Suppressor macrophage treated with lipopolysaccharide for 1 hour (primary cell): ENCODE measurements at regions not wholly inside any gene's neighbourhood (a gene's known extent, or its start where the extent isn't known, plus 50 kb on each side); places are given as distances from the start of the nearest gene placed in this dataset.
A peak's percentile ranks its signal among the peaks of the same experiment; 100 is the strongest.
"Not testable (repeated sequence)": the region's sequence is repeated elsewhere in the genome, so short reads cannot be mapped to it uniquely, and the experiment has no call there.

Experiments used
- DNase-seq, 3 donors: peaks; one replicate each; pipeline ENCODE4 v3.0.0-alpha.2; 2020 to 2022

DNA sequence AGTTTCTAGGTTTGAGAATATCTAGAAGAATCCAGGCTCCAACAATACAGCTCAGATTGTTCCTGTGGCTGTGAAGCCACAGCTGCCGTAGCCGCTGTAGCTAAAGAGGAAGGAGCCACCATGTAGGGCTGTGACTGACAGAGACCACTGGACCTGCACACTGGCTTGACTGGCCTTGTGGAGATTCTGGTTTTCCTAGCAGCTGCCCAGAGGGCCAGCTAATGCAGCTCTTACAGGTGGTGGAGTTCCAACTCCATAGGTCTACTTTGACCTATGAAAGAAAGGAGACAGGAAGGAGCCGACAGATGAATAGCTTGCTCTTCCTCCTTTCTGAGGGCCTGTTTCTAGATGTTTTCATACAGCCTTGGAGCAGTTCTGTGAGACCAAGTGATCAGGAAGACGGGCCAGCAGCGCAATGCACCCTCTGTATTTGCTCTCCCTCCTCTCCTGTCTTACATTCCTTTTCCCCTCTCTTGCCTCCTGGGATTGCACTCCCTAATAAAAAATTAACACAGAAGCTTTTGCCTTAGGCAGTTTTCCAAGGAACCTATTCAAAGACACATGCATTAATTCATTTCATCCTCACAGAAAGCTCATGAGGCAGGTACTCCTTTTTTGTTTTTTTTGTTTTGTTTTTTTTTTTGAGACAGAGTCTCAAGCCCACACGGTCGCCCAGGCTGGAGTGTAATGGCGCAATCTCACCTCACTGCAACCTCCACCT lies 51.8 kb upstream of the MYB start:
- DNase-seq = peak in 2 of 3 donors; percentile 21 to 27

DNA sequence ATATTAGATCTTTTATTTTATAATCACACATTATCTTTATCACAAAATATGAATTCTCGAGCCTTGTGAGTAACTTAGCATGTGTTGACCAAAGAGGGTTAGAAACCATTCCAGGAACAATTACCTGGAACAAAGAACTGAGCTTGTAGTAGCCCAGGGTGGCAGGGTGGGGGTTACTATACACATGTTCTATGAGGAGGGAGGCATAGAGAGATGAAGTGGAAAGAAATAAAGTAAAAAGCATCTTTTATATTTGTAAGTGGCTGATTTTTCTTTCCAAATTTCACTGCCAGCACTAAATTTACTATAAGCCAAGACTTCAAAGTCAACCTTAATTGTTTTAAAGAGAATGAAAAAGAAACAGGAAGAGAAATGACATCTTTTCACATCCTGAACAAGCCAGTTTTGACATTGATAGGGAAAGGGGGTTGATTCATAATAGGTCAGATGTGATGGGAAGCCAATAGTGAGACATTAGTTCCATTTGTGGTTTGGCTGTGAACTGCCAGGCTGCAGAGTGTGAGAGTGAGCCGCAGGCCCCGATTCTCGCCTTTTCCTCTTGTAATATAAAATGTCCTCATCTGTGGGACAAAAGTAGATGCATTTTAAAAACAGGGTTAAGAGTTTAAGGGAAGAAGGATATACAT lies 52.7 kb upstream of the MYB start:
- DNase-seq = peak in 1 of 3 donors; percentile 38

DNA sequence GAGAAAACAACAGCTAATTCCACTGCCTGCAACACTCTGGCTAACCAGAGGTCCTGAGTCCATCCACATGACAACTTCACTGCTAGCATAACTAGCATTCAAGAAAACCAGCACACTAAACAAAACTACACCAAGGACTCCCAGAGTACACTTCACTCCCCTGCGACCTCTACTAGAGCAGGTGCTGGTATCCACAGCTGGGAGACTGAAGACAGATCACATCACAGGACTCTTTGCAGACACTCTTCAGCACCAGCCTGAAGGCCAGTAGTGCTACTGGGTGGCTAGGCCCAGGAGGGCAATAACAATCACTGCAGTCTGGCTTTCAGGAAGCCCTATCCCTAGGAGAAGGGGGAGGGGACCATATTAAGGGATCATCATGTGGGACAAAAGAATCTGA lies 54.4 kb upstream of the MYB start:
- no peak for DNase-seq

DNA sequence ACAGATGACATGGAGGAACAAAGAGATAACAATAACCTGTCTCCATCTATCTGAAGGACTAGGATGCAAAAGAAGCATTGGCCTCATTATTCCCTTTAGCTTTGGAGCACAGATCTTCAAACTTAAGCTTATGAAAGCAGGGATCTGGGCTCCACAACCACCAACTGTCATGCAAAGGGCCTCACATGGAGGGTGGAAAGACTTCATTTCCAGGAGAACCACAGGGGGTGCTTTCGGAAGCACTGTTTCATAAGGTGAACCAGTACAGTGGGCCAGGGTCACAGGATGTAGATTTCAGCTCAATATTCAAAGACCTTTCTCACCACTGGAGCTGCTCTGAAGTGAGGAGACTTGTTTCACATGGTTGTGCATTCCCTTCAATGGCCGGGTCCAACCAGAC lies 55.1 kb upstream of the MYB start:
- no peak for DNase-seq

DNA sequence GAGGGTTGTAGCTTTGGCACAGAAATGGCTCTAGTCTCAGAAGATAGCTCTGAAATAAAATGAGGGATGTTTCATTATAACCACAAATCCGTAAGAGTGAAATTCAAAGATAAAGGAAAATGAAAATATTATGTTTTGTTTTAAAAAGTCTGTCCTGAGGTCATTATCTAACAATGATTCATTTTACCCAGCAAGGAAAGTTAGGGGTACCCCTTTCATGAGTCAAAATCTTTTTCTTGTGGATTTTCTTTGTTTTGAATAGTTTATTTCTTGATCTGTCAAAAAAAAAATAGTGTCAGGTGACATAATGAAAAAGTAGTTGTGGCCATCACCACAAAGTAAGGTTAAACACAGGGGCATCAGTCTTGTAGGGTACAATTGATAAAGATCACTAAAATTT lies 59.7 kb upstream of the MYB start:
- no peak for DNase-seq

DNA sequence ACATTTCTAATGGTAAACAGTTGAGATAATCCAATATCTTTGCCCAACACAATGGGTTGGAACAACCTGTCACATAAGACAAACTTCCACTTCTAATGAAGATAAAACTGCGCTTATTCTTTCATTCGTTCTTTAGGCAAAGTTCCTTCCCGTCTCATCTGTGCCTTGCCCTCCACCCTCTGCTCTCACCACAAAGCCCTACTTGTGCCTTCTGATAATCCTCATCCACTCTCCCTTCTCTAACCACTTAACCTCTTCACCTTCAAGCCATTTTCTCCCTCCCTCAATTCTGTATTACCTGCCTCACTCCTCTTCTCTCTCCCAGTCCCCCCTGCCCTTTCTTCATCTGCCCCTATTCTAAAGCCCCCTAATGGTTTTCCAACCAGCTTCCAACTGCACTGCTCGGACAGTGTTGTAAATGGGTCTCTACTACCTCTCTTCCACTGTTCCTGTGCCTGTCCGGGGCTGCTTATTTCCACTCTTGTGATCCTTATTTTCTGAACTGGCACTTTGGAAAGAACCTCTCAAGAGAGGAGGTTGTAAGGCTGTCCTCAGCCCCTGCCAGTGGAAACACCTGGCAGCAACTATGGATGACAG lies 62.9 kb upstream of the MYB start:
- DNase-seq = no peak

DNA sequence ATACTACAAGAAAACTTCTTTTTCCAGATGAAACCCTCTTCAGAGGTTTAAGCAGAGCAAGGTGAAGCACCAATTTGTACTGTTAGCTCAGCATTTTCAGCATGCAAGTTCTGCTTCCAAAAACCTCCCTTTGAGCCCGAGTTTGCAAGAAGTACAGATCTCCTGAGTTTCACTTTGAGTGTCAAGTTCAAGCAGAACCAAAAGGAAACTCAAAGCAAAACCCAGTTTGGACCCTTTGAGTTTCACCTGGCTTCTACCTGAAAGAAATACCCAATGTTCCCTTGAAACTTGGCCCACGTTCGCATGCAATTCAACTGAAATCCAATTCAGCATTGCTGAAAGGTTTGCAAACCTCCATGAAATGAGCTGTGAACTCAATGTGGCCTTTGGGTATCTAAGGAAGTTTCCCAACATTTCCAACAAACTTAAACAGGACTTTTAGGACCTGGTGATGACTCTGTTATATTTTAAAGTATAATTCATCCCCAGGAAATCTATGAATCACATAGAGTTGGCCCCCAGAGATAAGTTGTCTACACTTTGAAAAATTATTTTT lies 62.9 kb upstream of the HBS1L start:
- DNase-seq = no peak

DNA sequence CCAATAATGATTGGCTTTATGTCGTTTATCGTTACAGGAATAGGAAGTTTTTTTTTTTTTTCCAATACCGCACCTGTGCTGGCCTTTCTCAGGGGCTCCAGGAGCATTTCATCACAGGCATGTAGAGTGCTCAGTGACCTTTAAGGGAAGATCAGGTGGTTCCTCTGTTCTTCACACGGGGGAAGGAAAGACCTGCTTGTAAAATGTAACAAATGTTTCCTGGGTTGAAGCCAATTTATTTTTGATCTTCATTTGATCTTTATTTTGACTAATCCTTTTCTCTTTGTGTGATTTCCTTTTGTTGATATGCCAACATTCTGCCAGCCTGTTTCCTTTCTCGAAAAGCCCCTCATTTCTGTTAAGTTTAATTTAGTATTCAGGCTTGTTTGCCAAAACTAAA lies 61.9 kb upstream of the HBS1L start:
- no peak for DNase-seq

DNA sequence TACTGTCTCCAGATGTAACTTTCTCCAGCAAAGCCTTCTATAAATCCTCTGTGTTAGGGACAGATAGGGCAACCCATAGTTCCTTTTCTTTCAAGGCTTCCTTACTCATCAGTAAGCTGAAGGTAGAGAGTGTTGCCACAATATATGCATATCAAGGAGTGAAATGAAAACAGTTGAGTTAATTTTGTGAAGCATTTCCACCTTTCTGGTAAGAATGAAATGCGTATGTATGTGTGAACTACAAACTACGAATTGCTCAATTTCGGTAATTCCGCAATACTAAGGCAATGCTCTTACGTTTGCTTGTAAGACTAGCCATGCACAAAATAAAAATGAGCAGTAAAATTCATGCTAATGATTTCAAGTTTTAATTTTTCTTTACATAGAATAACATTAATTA lies 61.2 kb upstream of the HBS1L start:
- peak; percentile 63 to 82 (median 81) for DNase-seq

DNA sequence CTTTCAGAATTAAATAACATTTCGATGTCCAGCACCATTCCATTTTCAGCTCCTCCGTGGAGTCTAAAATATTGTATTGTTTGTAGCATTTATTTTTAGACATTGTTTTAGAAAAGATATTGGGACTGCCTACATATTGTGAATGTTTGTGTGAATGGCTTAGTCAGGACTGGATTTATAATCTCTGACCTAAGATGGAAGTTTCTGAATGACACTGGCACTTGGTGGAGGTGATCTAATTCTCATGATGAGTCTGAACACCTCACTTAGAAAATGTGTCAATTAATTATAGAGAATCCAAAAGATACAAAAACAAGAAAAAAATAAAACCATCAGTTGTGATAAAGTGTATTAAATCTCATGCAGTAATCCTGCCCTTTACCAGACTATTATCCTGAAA lies 60.8 kb upstream of the HBS1L start:
- peak in 1 of 3 donors; percentile 31 for DNase-seq

DNA sequence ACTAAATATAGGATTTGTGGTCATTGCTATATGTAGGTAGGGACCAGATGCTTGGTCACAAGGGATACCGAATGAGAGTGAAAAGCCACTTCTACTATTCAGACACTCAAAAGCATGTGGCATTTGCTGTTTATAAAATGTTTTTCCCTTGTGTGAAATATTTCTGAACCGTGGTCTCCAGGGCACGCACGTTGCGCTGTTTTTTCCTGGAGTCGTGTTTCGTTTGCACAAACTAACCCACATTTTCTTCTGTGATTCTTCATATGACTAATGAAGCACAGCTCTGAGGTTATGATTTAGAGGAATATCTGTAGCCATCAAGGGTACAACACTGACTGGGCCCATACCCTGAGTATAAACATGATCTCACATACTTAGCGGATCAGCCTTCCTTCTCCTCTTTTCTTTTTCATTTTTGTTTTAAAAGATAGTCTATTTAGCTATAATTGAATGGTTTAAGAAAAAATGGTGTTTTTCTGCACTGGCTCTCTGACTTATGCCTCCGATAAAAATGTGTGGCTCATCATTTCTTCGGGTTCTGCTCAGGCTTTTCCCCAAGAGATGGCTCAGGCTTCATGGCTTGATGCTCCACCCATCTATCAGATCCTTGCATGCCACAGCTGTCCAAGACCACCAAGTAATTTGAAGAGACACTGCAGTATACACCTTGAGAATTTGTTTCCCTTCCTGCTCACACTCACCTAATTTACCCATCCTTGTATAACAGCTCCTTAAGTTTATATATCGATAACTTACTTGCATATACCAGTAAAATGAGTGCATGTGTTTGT lies 59.9 kb upstream of the HBS1L start:
- DNase-seq = no peak

DNA sequence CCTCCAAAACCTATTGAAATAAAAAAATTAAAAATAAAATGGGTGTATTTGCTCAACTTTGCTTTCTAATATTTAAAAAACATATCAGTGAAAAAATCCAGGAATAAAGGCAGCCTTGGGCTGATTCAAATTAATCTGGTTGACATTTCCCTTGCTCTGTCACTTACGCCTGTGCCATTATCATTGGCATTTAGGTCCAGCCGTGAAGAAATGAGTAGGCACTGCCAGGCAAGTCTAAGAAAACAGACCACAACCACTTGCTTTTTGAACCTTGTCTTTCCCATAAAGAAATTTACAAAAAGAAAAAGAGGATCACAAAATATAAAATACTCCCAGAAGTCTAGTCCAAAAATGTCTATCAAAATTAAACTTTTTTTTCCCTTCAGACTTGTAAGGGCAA lies 59.2 kb upstream of the HBS1L start:
- no peak for DNase-seq

DNA sequence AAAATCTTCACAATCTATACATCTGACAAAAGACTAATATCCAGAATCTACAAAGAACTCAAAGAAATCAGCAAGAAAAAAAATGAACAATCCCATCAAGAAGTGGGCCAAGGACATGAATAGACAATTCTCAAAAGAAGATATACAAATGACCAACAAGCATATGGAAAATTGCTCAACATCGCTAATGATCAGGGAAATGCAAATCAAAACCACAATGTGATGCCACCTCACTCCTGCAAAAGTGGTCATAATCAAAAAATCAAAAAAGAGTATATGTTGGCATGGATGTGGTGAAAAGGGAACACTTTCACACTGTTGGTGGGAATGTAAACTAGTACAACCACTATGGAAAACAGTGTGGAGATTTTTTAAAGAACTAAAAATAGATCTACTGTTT lies 58.3 kb upstream of the HBS1L start:
- DNase-seq = not testable (repeated sequence)

DNA sequence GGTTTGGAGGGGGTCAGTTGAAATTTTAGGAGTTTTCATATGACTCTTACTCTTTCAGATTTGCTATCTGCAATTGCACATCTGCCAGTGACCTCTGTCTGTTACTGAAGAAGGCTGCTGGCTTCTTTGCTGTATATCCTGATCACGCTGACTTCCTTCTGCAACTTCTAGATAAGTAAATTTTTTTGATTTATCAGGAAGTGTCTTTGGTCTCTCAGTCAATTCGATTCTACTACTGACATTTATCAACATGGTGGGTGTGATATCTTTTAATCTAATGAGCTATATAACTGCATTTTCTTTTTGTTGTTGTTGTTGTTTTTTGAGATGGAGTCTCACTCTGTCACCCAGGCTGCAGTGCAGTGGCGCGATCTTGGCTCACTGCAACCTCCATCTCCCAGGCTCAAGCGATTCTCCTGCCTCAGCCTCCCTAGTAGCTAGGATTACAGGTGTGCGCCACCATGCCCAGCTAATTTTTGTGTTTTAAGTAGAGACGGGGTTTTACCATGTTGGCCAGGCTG lies 55.7 kb upstream of the HBS1L start:
- not testable (repeated sequence) for DNase-seq

DNA sequence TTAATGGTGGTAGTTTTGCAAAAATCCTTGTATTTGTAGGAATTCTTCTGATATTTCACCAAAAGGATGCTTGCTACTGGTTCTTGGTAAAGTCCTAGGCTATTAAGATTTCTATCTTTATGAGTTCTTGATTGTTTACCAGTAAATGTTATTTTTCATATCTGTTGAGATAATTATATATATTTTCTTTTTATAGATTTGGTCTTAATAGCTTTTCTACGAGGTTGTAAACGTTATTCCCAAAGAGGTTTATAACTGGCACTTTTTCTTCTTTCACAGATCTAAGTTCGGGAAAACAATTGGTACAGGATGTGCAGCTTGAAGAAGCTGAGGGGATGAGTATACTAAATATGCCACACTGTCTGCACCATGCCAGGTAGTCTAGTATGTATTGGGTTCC lies 55.1 kb upstream of the HBS1L start:
- no peak for DNase-seq

DNA sequence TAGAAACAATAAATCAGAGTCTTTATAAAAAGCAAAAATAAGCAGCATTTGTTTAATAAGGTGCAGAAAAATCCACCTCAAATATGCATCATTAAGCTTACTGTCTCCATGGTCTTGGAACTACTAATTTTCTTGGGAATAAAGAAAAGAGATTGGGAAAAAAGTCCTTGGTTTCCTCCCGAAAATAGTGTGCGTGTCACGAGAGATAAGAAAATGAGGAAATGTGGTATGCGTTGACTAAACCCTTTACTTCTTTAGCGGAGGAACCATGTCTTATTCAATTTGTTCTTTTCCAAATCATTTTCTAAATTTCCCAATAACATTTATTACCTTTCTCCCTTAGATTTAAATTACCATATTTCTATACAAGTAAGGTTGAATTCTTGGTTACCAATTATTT lies 54.1 kb upstream of the HBS1L start:
- DNase-seq = no peak

DNA sequence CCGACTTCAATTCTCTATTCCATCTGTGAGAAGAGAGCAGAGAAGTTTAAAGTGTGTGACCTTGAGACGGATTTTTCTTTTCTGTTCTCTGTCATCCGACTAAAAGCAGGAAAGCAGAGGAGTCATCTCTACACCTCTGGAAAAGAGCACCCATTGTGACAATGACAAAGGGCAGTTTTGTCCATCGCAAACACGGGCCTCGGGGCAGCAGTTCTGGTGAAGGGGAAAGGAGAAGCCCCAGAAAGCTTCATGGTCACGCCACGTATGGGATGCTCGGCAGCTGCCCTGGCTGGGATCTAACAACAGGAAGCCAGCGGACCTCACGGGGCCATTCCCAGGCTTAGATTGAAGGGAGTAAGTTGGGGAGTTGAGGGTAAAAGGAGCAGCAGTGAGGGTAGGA lies 52.0 kb upstream of the HBS1L start:
- DNase-seq = no peak

DNA sequence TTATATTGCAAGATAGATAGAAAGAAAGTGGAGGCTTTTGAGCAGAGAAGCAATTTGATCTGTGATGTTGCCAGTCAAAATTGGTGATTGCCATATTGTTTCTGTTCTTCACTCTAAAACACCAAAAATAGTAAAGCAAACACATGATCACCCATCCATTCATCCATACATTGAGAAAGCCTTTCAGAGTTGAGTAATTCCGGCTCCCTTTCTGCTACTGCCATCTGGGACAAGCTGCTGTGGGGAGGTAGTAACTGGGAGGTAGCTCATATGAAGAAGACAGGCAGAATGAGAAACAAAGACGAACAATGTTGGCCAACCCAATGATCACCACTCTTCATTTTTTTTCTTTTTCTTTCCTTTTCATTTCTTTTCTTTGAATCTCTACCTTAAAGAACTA lies 51.1 kb upstream of the HBS1L start:
- DNase-seq = no peak

DNA sequence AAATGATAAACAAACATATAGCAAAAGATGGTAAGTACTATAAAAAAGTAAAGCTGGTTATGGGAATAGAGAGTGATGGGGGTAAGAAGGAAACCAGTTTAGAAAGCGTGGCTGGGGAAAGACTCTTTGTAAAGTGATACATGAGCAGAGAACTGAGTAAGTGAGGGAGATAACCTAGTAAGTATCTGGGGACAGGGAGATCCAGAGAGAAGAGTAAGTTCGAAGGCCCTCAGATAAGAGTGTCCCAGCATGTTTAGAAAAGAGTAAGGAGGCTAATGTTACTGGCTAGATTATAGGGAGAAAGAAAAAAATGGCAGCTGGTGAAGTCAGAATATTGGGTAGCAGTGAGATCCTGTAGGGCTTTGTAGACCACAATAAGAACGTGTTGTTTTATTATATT lies 50.7 kb upstream of the HBS1L start:
- DNase-seq = no peak
